ENCODE measurements at regions not wholly inside any gene's neighbourhood (a gene's known extent, or its start where the extent isn't known, plus 50 kb on each side); places are given as distances from the start of the nearest gene placed in this dataset.

GRCh38 chr18:43596105-43596712 lies 318.9 kb upstream of the SYT4 start:
- no peak for TF ChIP-seq TAF1 (IDR thresholded peaks at IDR 0.05; ENCODE audit: borderline replicate concordance, insufficient read depth, low read length)
- no peak for TF ChIP-seq SIN3A (IDR thresholded peaks at IDR 0.05; ENCODE audit: borderline replicate concordance, insufficient read depth, low read length)

All from PFSK-1 (cell line).